Tongue (tissue), 1 donor: ENCODE measurements at regions not wholly inside any gene's neighbourhood (a gene's known extent, or its start where the extent isn't known, plus 50 kb on each side); places are given as distances from the start of the nearest gene placed in this dataset.

Source experiments
- DNase-seq: peaks from one replicate; pipeline ENCODE4 v3.0.0-alpha.2; 2015

DNA sequence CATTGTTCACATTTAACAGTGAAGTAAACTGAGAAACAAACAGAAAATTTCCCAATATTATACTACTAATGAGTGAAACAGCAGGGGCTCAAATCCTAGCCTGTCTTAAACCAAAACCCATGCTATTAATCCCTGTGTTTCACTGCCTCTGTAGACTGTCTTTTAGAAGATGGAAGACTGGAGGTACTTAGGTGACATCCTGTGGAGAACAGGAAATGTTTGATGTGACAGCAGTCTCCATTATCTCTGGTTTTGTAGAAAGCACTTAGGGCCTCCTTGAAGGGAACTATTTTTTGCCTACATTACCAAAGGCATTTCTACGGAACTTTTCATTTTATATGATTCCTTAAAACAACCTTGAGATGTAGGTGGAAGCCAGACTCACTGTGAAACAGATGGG, 288.1 kb upstream of the SORL1-AS1 start:
- DNase-seq, result no peak

DNA sequence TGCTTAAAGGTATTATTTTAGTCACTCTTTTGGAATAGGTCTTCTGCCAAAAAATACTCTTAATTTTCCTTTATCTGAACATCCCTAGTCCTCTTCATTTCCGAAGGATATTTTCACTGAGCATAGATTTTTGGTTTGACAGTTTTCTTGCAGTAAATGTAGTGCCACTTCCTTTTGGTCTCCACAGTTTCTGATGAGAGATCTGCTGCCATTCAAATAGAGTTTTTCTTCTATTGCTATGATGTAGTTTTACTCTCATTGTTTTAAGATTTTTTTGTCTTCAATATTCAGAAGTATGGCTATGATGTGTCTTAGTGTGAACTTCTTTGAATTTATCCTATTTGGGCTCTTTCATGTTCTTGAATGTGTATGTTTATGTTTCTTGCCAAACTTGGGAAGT, 281.1 kb upstream of the SORL1-AS1 start:
- DNase-seq, result no peak

DNA sequence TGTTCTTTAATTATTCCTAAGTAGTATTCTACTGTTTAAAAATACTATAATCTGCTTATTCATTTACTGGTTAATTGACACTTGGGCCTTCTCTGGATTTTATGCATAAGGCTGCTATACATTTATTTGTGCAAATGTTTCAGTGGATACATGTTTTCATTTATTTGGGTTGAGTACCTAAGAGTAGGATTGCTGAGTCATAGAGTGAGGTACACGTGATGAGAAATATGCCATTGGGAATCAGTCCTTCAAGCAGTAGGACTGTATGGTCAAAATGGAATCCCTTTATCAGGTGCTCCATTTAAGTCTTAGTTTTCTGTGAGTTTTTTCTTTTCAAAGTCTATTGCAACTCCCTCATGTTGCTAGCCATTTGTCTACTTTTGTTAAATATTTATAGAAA, 275.2 kb upstream of the SORL1-AS1 start:
- no peak for DNase-seq

DNA sequence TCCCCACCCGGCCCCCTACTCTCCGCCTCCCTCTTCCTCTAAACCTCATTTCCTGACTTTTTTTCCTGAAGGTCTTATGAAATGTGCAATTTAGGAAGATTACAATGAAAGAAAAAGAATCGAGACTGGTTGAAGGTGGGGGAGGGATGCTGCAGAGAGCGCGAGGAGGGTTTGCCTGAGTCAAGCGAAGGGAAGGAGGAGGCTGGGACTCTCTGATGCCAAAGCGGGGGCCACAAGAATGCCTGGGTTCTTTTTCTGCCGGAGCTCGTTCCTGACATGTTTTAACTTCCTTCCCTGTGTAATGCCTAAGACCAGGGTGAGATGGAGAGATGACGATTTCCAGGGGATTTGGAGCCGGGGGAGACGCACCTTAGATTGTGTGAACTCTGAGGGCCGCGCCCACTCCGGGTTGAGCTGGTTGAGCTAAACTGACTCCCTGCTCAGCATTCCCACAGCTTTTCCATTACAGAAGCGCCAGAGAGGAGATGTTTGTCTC, 270.5 kb upstream of the SORL1-AS1 start:
- no peak for DNase-seq

DNA sequence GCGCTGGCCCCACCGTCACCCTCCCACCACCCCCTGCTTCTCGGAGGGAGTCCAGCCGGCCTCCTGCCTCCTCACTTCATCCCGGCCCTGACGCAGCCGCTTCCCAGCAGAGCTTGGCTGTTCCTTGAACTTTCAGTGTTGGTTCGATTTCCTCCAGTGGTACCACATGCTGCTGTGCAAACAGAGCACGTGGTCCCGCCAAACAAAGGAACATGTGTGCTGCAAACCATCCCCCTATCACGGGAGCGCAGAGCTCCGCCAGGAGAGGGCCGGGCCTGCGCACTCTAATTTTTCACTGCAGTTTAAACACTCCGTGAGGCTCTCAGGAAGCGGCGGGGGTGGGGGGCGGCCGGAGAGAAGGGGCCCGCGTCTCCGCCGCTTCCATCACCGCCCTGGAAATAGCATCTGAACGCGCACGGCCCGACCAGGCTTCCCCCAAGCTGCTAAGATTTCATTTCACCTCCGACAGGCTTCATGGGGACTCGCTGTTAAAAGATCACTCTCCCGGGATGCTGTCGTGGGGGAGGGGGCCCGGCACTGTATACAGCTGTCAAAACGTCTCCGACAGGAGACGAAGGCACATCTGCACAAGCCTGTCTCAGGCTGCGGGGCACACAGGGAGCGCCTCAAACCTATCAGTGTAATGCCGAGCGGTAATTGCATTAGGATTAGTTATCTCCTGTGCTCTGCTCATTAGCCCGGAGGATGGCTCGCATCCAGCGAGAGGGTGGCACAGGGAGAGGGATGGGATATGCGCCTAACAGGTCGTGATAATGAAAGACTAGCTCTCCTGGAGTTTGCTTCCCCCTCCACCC, 269.9 kb upstream of the SORL1-AS1 start:
- DNase-seq, result peak; percentile 97

DNA sequence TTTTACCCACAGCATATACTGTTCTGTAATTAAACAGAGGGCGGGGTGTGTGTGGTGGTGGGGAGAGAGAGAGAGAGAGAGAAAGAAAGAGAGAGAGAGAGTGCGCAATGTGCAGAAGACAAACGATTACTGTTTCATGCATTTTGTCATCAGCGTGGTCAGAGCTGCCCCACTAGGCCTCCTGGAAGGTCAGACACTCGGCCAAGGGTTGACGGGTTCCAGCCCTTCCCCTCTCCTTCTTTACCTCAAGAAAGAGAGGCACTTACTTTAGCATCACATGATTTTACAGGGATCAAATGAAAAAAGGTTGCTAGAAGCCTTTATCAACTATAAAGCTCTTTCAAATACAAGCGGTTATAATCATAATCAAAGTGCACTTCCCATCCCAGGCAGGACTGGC, 269.2 kb upstream of the SORL1-AS1 start:
- no peak for DNase-seq

DNA sequence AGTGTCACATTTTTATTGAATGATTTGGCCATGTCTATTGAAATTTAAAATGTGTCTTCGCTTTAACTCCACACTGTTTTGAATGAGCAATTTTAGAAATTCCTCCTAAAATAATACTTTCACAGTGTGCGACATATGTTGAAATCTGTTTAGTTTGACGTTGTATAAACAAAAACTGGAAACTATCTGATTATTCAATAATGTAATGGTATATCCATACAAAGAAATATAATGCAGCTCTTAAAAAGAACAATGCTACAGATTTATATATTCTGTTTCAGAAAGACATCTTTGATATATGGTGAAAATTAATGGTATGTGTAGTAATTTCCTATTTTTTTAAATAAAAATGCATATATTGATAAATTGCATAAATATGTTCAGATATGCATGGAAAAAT, 268.7 kb upstream of the SORL1-AS1 start:
- no peak for DNase-seq

DNA sequence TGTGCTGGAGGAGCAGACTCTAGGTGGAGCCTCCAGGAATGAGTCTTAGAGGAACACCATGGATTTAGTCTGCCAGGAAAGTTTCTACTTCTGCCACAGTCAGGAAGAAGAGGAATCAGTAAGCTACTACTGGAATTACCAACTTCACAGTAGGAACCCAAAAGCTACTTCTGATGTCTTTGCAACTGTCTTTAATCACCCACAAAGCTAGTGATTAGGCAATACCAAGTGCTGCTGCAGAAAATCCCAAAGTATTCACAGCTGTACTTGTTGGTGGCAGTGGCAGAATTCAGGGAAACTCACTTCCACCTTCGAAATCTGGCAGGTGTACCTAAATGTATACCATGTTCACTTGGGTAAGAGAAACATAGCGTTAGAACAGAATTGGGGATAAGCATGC, 264.5 kb upstream of the SORL1-AS1 start:
- no peak for DNase-seq

DNA sequence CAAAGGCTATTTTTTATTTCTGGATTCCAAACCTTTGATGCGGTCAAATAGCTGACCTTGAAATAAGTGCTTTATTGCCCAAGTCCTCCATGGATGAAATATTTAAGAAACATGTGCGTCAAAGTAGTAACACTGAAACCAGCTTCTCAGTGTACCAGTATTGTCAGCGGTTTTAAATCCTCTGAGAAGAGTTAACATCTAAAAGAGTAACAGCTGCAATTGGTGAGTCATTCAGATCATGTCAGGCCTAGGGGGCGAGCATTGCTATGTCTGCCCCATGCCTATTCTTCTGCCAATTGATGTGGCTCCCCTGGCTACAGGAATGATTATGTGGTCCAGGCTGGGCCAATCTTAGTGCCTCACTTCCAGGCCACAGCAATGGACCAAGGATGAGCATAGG, 263.3 kb upstream of the SORL1-AS1 start:
- peak; percentile 83 for DNase-seq

DNA sequence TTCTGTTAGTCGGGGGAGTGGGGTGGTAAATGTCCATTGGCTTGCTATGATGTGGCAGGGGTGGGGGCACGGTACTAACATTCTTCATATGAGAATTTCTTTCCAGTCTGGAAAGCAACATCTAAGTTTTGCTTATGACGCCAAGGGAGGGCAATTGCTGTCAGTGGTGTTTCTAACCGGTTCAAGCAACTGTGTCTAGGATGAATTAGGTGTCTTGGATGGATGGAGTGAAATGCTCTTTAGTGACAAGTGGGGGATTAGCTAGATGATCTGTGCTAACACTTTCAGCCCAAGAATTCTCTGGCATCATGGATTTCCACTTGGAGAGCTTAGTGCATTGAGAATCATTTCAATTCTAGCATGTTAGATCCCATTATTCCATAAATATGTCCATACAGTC, 262.6 kb upstream of the SORL1-AS1 start:
- DNase-seq, result peak; percentile 88

DNA sequence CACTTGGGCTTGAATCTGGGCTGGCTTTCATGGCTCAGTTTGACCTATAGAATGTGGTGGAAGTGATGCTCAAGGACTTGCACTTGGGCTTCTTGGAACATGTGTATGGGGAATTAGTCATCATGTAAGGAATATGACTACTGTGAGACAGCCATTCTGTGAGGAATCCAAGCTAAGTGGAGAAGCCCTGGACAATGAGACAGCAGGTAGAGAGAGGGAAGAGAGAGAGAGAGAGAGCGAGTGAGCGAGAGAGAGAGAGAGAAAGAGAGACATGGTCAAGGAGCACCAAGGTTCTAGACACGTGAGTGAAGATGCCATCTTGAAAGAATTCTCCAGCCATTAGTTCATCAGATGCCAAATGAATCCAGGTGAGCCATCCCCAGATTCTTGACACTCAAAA, 261.6 kb upstream of the SORL1-AS1 start:
- DNase-seq, result no peak

DNA sequence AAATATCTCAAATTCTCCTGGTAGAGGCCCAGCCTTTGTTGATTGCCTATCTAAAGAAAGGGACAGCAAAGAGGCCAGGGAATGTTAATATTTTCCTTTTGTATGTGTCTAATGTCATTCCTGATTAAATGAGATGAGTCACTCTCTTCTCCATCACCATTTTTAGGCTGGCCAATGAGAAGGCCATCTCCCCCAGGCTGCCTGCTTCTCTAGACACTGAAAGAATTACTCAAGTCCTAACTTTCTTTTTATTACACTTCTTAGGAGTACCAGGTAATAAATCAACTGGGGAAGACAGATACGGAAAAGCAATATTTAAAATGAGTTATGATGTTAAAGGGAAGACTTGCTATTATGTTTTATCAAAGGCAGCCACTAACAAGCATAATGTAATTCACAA, 259.2 kb upstream of the SORL1-AS1 start:
- DNase-seq, result no peak

DNA sequence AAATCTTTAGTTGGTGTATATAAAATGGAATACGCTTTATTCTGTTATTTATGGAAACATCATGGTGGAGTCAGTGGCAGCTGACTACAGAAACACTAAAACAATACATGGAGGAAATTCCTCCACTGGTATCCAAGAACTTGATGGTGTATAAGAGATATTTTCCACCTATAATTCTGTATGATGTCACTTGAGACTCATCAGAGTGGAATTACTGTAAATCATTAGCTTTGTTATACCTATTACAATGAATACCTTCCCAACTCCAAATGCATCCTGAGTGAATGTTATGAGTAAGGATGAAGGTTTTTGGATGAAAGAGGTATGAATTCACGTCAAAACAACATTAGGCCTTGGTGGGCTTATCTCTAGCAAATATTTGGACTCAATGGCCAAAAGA, 258.5 kb upstream of the SORL1-AS1 start:
- no peak for DNase-seq

DNA sequence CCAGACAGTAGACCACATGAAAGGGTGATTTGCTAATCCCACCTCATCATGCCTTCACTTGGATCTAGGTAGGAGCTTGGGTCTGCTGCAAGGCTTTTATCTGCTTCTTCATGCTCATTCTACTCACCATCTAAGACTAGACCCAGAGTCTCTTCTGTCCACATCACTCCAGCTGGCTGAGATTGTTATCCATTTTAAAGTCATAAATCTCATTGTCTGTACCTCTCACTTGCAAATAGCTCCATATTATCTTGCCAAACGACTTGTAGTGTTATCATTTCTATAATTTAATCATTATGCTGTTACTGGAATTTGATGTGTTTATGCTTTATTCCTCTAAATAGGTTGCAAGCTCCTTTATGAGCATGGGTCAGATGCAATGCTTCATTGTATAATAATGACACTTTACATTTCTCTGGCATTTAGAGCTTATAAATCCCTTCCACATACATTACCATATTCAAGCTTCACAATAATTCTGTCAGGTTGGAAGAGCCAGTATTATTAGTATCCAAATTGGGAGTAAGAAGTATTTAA, 254.2 kb upstream of the SORL1-AS1 start:
- DNase-seq, result no peak

DNA sequence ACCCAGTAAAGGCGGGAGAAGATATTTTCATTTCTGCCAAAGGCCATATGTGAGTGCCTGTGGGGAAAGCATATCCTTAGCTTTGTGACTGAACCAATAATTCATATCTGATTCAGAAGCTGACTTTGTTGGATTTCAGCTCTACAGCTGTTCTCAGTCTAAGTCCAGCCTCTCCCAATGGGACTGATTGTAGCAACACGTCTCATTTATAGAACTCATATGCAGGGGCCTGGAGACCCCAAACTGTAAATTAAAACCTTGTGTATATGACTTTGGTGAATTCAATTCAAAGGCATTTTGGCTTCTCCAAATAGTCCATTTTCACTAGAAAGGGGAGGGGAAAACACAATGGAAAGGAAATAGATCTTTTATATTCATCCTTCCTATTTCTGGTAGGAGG, 250.4 kb upstream of the SORL1-AS1 start:
- peak; percentile 90 for DNase-seq

DNA sequence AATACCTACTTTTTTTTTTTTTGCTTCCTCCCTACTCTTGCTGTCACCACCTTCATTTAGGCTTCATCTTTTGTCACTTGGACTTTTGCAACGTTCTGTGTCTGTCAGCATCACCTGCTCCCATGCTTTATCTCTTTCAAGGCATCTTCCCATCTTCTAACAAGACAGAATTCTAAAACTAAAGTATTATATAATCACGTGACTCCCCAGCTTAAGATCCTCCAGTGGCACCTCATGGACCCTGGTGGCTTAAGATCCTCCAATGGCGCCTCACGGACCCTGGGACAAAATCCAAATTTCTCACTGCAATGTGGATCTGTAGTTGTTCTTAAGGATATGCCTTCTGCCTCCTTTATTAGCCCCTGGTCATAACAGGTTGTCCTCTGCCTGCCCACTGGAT, 248.2 kb upstream of the SORL1-AS1 start:
- DNase-seq, result no peak

DNA sequence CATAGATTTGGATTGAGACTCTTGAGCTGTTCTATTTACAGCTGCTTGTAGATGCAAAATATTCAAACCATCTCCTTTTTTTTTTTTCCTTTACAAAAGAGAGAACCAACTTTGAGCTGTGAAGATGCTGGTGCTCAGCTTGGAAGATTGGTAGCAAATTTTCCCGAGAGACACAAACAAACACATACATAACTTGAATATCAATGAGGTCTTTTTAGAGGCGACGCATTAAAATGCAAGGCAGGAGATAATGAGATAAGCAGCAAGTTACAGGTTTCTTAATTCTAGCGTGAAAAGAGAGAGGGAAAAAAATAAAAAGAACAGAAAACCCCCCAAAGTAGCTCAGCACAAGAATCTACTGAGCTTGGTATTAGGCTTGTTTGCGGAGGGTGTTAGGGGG, 247.0 kb upstream of the SORL1-AS1 start:
- no peak for DNase-seq

DNA sequence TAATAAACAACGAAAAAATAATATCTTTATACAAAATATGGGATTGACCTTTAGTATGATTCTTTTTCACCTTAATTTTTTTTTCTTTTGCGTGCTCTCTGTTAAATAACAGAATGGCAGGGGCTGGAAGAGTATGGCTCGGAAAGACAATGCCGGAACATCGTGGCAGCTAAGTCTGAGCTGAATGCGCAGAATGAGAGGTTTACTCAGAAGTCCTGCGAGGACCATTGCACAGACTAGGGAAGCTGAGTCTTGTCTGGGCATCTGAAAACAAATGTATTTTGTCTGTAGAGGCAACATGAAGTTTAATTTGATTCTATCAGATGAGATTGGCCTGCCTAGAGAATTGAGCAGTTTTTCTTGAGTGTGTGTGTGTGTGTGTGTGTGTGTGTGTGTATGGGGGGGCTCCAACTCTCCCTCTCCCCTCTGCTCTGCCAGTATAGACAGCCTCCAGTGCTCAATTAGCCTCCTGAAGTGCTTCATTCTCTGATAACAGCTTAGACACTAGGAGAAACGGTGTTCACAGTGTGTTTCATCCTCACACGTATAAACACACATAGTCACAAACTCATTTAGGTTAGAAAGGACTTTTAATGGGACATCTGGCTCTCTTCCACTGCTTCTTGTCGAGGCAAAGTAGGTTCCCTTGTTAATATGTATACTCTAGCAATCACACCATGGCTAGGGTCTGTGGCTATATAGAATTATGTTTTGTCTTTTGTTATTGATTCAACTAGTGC, 244.3 kb upstream of the SORL1-AS1 start:
- DNase-seq, result no peak

DNA sequence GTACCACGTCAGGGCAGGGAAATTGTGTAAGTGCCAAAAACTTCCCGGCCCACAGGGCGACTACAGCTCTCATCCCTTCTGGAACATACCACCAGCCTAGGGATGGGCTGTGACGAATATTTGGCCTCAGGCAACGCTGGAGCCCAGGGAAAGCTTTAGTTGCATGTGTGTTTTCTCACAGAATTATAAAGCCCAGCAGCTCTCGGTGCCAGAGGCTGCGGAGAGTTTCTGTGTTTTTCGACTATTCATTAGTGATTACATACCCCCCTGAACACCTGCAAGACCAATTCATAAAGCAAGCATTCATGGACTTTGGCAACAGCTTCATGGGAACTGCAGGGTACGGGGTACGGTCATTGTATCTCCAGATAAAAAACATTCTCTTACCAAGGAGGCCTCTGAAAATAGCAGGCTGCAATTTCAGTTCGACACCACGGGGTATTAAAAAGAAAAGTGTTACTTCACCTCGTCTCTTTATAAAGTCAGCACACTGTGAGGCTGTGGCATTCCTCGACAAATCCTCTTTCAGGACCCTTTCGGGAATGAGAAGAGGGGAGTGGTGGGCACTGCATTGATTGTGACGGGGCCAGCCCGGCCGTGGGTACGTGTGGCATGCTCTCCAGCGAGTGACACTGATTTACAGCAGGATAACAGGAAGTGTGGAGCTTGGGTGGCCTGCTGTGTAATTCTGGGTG, 243.6 kb upstream of the SORL1-AS1 start:
- peak; percentile 89 for DNase-seq

DNA sequence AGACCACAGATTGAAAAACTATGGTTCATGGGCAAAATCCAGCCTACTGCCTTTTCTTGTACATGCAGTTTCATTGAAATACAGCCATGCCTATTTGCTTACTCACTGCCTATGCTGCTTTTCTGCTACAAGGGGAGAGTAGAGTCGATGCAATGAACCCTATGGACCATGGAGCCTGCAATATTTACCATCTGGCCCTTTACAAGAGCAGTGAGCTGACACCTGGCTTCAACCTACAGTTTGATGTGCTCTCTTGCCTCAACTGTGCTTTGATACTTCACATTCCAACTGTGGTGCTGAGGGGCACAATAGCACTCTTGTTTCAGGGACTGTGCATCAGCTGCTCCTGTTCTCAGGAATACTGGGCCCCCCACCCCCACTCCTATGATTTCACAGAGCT, 239.5 kb upstream of the SORL1-AS1 start:
- DNase-seq, result no peak

DNA sequence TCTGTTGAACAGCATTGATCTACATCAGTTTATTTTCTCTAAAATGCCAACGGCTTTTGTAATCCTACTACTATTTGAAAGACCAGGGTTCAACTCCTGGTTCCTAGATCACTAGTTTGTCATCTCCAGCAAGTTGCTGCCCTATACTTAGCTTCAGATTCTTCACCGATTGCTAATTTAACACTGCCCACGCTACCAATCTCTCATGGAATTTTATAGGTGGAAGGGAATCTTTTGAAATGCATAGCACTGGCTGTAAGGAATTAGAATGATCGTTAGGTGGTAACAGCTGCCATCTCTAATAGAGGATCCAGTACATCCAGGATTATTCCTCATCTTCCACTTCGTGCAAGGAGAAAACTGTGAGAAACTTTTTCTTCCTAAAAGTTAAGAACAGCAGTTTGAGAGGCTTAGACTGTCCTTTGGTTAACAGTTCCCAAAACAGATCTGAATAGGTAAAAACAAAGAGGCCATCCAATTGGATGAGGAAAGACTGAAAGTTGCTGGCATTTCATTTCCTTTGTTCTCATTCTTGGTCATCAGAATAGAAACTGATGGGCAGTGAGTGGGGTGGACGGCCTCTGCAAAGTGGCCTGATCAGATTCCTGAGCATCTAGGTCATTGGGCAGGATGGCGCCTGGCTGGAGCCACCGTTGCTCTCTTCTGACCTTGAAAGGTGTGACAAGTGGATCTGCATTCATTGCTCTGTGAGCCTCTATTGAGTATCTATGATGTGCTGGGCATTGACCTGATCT, 236.3 kb upstream of the SORL1-AS1 start:
- DNase-seq, result no peak

DNA sequence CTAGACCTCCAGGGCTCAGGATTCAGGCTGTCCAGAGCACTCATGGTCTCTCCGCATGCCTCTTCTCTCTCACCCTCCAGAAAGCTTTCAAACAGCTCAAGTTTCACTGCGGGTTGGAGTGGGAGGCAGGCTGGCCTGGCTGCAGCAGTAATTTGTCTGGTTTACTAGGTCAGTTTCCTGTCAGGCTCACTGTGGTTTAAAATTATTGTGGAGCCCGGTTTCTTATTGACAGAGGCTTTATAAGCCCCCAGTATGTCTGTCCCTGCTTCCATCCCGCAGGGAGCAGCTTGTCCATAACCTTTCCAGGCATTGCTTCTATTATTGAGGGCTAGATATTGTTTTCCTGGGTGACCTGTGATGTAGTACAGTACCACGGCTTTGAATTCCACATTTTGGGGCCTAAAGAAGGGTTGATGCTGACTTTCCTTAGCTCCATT, 235.3 kb upstream of the SORL1-AS1 start:
- peak; percentile 78 for DNase-seq
